HK-2 (cell line): ENCODE measurements at regions not wholly inside any gene's neighbourhood (a gene's known extent, or its start where the extent isn't known, plus 50 kb on each side); places are given as distances from the start of the nearest gene placed in this dataset.
"Not testable (repeated sequence)": the region's sequence is repeated elsewhere in the genome, so short reads cannot be mapped to it uniquely, and the experiment has no call there.

ENCODE experiments used
- DNase-seq: peaks from one replicate; pipeline ENCODE4 v3.0.0-alpha.2; 2018; ENCODE audit not compliant: unreplicated experiment

DNA sequence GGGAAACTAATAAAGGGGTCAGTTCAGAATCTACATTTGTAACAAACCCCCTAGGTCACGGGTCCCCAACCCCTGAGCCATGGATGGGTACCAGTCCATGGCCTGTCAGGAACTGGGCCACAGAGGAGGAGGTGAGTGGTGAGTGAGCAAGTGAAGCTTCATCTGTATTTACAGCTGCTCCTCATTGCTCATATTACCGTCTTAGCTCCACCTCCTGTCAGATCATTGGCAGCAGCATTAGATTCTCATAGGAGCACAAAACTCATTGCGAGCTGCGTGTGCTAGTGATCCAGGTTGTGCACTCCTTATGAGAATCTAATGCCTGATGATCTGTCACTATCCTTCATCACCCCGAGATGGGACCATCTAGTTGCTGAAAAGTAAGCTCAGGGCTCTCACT, 88.4 kb upstream of the MPP7 start:
- DNase-seq, result no peak

DNA sequence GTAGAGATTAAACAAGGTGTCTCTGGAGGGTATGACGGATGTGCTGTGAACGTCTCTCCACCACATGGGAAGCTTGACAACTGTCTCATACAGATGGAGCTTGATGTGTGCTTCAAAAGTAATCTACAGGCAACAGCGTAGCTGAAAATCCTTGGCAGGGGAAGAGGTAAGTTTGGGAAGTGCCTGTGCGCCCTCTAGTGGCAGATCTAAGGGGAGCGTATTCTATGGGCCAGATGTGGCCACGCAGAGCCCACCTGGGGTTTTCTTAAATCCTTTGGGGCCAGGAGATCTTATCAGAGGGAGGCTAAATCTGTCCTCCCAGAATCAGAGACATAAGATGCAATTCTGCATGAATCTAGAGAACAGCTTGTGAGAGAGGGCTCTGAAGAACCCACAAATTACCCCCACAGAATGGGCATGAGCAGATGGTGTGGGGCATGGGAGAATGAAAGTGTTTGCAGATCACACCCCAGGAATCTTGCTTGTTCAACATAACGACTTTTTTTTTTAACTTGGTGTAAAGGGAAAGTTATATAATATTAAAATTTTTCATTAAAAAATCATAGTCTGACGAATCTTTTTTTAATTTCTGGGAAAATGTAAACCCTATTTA, 91.2 kb upstream of the MPP7 start:
- DNase-seq, result peak; percentile 20

DNA sequence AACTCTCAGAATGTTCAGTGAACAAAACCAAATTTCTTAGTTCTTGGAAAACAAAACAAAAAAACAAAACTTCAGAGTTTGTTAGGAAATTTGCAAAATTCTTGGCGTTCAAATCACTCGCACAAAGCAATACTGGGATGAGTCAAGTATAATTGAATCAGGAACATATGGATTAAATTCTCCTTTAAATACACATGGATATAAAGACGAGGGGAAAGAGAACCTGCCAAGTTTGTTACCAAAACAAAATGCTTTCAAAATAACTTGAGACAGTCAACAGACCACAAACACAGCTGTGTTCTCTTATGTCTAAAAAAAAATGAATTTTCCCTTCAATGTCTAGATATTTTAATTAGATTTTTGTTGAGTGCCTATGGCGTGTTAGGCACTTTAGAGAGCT, 93.5 kb upstream of the MPP7 start:
- DNase-seq, result no peak

DNA sequence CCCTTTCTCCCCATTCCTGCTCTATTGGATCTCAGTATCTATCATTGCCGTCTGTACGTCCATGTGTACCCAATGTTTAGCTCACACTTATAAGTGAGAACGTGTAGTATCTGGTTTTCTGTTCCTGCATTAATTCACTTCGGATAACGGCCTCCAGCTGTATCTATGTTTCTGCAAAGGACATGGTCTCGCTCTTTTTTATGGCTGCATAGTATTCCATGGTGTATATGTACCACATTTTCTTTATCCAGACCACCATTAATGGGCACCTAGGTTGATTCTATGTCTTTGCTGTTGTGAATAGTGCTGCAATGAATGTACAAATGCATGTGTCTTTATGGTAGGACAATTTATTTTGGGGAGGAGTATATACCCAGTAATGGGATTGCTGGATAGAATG, 94.4 kb upstream of the MPP7 start:
- DNase-seq, result no peak

DNA sequence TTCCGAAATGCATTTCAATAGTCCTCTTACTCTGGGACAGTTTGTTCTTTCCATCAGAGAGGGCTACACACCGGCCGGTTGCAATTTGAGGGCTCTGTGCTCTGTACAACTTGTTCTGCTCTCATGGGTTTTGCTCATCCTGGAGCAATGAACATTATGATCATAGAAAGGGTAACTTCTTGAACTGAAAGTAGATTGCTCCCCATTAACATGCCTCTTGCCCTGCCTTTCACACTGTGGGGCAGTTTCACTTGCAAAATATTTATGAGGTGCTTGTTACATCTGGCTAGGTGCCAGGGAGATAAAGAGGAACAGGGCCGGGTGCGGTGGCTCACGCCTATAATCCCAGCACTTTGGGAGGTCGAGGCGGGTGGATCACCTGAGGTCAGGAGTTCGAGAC, 97.3 kb upstream of the MPP7 start:
- no peak for DNase-seq

DNA sequence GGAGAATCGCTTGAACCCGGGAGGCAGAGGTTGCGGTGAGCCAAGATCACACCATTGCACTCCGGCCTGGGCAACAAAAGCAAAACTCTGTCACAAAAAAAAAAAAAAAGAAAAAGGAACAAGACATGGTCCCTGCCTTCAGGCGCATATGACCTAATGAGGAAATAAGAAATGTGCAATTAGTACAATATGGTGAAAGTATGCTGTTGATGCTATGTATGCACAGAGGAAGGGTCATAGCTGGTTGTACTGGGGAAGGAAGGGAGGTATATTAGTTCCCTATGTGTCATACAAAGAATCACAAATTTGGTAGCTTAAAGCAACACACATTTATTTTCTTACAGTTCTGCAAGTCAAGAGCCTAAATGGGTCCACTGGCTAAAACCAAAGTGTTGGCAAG, 97.8 kb upstream of the MPP7 start:
- DNase-seq, result no peak

DNA sequence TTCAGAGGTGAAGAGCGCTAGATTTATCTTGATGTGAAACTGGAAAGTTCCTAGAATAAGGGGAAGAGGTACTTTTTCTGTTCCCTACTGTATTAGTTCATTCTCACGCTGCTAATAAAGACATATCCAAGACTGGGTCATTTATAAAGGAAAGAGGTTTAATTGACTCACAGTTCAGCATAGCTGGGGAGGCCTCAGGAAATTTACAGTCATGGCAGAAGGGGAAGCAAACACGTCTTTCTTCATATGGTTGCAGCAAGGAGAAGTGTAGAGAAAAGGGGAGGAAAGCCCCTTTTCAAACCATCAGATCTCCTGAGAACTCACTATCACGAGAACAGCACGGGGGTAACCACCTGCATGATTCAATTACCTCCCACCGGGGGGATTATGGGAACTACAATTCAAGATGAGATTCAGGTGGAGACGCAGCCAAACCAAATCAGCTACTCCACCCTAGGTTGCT, 99.8 kb upstream of the MPP7 start:
- not testable (repeated sequence) for DNase-seq

DNA sequence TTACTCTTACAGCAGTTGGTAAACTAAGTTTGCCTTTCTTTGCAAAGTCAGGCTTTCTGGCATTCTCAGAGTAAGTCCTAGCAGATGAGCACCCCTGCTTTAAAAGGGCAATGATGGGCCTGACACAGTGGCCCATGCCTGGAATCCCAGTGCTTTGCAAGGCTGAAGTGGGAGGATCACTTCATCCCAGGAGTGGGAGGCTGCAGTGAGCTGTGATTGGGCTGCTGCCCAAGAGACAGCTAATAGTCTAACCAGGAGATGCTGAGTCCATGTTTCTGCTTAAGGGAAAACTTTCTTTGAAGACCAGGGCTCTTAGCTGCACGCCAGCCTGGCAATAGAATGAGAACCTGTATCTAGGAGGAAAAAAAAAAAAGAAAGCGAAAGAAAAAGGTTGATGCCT, 100.2 kb upstream of the MPP7 start:
- no peak for DNase-seq

DNA sequence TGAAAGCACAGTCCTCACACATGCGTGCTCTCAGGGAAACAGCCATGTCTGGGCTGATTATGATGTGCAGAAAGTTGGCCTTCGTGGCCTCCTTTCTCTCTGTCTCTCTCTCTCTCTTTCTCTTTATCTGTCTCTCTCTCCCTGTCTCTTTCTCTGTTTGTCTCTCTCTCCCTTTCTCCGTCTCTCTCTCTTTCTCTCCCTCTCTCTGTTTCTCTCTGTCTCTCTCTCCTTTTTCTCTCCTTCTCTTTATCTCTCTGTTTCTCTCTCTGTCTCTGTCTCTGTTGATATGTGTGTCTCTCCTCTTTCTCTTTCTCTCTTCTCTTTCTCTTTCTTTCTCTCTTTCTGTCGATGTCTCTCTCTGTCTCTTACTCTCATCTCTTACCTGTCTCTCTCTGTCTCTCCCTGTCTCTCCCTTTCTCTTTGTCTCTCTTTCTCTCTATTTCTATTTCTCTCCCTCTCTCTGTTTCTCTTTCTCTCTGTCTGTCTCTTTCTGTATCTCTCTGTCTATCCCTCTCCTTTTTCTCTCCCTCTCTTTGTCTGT, 105.4 kb upstream of the MPP7 start:
- no peak for DNase-seq

DNA sequence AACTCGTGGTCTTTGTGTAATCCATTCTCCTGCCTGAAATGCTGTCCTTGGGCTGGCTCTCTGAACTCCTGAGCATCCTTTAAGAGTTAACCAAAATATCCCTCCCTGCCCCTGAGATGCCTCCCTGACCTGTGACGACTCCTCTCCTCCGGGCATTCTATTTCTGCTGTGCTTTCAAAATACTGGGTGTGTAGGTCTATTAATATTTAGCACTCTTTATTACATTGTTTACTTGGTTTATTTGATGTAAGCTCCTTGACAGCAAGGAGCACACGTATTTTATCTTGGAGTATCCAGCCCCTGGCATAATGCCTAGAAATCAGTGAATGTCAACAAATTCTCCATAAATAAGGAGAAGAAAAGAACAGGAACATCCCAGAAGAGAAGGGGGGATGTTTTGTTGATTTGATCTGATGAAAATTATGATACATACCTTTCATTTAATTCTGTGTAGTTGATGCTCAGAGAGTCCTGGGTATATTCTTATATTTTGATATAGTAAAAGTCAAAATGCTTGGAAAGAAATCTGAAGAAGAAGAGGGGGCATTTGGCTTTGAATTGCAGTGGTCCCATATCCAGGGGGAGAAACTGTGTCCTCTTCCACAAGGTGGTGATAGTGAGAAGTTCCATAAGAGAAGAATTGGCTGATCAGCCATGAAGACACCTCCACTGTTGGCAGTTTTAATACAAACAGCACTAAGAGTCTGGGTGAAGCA, 107.7 kb upstream of the MPP7 start:
- no peak for DNase-seq

DNA sequence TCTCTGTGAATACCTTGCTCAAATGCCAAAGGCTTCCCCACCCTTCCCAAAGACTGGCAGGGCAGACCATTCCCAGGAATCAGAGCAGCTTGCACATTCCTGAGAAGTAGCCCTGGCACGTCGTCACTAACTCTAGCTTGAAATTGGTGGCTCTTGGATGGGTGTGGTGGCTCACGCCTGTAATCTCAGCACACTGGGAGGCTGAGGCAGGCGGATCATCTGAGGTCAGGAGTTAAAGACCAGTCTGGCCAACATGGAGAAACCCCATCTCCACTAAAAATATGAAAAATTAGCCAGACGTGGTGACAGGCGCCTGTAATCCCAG, 108.2 kb upstream of the MPP7 start:
- DNase-seq, result no peak

DNA sequence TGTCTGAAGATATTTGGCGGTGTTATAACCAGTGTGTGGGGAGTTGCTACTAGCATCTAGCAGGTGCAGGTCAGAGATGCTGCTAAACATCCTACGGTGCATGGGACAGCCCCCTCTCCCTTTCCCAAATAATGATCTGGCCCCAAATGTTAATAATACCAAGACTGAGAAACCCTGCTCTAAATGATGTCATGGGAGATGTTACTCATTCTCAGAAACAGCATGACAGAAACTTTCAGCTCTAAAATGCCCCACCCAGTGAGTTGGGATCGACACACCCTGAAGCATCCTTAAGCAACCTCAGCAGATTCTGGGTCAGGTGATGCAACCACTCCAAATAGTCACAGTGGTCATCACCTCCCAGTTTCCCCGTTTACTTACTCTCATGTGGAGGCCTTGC, 108.8 kb upstream of the MPP7 start:
- DNase-seq, result no peak

DNA sequence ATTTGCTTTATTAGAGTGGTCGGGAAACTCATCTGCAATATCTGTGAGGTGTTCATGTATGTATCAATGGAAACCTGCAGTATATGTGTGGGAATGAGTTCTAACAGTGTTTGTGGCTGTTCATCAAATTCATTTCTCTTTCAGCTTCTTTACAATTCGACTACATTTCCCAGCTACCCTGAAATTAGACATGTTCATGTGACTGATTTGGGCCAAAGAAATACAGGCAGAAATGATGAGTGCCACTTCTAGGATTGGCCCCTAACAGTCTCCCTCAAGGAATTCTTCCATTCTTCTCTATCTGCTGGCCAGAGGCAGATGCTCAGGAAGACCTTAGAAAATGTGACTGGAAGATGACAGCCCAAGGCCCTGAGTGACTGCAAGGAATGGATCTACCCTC, 114.8 kb upstream of the WAC start:
- DNase-seq, result no peak

DNA sequence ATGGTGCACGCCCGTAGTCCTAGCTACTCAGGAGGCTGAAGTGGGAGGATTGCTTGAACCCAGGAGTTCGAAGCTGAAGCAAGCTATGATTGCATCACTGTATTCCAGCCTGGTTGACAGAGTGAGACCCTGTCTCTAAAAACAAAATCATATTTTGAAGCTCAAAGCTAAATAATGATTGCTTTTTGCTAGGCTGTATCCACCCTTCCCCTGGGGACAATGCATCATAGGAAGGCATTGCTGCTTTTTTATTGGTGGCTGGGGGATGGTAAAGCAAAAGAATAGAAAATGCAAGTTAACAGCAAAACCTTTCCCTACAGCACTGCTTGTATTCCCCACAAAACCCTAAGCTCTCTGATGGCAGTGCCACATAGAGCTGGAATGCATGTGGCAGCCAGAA, 107.5 kb upstream of the WAC start:
- no peak for DNase-seq

DNA sequence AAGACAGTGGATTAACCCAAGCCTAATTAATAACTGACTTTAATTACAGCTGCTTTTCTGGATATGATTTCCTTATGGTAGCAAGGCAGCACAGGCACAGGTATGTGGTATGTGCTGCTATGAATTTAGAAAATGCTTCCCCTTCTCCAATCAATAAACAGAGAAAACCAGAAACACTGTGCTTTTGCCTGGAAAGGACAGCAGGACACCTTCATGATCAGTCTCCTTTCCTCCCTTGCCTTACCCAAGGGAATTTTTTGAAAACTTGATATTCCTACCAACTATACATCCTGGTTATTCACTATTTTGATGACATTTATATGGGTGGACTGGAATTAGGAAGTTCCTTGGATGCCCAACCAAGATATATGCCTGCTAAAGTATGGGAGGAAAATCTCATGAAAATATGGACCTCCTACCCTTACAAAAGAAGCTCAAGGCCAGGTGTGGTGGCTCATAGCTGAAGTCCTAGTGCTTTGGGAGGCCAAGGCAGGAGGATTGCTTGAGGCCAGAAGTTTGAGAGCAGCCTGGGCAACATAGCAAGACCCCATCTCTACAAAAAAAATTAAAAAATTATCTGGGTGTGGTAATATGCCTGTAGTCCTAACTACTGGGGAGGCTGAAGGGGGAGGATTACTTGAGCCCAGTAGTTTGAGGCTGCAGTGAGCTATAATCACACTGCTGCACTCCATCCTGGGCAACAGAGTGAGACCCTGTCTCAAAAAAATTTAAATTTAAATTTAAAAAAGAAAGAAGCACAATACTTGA, 106.3 kb upstream of the WAC start:
- DNase-seq, result no peak

DNA sequence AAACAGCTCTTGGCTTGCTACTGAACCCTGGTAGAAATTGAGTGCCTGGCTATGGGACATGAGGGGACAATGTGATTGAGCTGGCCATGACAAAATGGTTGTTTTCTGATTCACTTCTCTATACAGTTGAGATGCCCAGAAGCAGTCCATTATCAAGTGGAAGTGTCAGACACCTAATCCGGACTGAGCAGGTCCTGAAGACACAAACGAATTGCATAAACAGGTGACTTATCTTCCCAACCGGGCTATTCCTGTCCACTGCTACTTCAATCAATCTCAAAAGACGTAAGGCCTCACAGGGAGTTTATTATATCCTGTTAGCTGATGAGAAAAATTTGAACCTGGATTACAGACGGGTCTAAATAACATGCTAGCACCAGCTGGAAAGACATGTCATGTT, 105.5 kb upstream of the WAC start:
- no peak for DNase-seq

DNA sequence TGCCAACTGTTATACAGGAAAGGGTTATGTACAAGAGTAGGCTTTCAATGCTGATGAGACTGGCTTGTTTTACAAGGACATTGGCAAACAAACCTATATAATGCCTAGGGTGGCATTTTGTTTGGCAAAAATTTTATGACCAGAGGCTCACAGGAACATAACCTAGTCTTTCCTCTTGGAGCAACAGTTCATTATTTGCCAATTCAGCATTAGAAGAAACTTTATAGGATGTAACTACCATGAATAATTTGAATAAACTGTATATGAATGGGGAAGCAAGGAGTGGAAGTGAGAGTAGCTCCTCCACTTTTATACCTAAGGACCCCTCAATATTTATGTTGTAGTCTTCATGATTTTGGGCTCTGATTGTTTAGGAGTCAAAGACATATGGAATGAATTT, 103.9 kb upstream of the WAC start:
- DNase-seq, result no peak

DNA sequence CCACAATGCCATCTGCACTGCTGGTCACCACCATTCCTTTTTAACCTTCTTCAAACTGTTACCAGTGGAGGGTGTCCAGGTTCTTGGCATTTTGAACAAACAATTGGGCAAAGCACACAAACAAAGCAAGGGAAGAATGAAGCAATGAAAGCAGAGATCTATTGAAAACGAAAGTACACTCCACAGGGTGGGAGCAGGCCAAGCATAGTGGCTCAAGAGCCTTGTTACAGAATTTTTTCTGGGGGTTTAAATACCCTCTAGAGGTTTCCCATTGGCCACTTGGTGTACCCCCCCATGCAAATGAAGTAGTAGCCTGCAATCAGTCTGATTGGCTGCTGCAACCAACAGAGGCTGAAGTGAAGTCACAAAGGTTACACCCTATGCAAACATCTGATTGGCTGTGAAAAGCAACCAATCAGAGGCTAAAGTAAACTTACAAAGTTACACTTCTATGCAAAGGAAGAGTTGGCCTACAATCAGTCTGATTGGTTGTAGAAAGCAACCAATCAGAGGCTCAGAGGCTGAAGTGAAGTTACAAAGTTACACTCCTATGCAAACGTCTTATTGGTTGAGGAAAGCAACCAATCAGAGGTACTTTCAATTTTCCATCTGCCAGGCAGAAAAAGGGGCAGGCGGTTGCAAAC, 103.2 kb upstream of the WAC start:
- DNase-seq, result no peak

DNA sequence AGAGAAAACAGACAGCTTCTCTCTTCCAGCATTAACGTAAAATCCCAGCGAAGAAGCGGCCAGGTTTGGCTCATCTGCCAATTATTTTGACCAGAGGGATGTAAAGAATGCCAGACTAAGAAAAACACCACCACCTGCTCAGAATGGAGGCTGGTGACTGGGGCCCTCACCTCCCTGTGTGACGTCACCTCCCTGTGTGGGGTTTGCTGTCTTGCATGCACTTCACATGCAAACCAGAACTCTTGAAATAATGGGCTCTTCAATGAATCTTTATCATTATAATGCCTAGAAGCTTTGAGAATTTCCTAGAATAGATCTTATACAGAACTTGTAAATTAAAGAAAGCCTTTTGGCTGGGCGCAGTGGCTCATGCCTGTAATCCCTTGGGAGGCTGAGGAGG, 101.8 kb upstream of the WAC start:
- DNase-seq, result no peak

DNA sequence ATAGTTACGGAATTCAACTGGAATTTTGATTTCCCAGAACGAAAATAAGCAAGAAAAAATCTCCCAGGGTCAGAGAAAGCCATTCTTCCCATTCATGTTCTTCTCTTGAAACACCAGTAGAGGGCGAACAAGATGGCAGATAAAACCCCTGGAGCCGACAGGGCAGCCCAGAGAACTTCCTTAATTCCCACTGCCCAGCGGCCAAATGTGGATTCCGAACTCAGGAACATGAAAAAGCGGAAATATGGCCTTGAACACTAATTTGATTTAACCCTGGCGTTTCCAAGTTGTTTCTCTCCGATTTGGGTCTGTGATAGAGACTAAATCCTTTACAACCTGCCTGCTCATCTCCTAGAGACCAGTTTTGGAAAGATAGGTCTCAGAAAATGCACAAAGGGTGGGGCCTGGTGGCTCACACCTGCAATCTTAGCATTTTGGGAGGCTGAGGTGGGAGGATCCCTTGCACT, 100.7 kb upstream of the WAC start:
- peak; percentile 39 for DNase-seq

DNA sequence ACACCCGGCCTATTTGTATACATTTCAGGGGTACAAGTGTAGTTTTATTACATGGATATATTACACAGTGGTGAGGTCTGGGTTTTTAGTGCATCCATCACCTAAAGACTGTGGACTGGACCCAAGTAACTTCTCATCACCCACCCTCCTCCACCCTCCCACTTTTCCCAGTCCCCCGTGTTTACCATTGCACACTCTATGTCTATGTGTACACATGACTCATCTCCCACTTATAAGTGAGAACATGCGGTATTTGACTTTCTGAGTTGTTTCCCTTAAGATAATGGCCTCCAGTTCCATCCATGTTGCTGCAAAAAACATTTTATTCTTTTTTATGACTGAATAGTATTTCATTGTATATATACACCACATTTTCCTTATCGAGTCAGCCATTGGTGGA, 98.9 kb upstream of the WAC start:
- no peak for DNase-seq

DNA sequence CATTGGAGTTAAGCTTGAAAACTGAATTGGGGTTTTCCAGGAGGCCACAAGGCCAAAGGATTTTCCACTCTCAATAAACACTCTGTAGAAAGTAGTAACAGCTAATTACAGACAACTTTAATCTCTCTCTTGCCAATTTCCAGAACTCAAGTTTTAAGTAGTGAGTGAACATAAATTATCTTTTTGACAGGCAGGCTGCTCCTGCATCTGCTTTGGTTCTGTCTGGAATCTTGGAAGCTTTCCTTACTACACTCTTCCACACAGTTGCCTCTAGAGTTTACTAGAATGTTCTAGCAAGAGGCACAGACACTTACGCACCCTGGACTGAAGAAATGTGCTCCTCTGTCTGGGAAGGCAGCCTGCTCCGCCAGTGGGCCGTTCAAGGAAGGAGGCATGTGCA, 90.5 kb upstream of the WAC start:
- DNase-seq, result no peak
